Colonic mucosa (tissue), 4 donors: ENCODE measurements at regions not wholly inside any gene's neighbourhood (a gene's known extent, or its start where the extent isn't known, plus 50 kb on each side); places are given as distances from the start of the nearest gene placed in this dataset.
"Not testable (repeated sequence)": the region's sequence is repeated elsewhere in the genome, so short reads cannot be mapped to it uniquely, and the experiment has no call there.

Source experiments
- DNase-seq: peaks from one replicate; pipeline ENCODE4 v3.0.0-alpha.2; 2020
- H3K27ac ChIP-seq: fragments of 200-600 bp; one replicate; pipeline ENCODE4 v1.8.0; 2021
- H3K27me3 ChIP-seq: fragments of 200-600 bp; one replicate; pipeline ENCODE4 v1.8.0; 2021
- H3K36me3 ChIP-seq: fragments of 200-600 bp; one replicate; pipeline ENCODE4 v1.8.0; 2021
- H3K4me1 ChIP-seq: fragments of 200-600 bp; one replicate; pipeline ENCODE4 v1.8.0; 2021; ENCODE audit warnings: mild to moderate bottlenecking
- H3K4me3 ChIP-seq: fragments of 200-600 bp; one replicate; pipeline ENCODE4 v1.8.0; 2021
- H3K9ac ChIP-seq, 2 donors: one replicate each; pipeline ENCODE4 v1.7.0; 2013; ENCODE audit warnings: control low read depth in 2 of 2, low read depth in 2 of 2, low read length in 2 of 2
- H3K9me3 ChIP-seq: fragments of 200-600 bp; one replicate; pipeline ENCODE4 v1.8.0; 2021
- intact Hi-C: fragments of 100-400 bp; cut with DNase I; formaldehyde crosslinking; loops from one replicate; pipeline ENCODE4 v1.14.1; 2022
- TF ChIP-seq, protein P1 (sequence below): fragments of 200-600 bp; IDR thresholded peaks from one replicate; pipeline ENCODE4 v1.8.0; 2022; ENCODE audit warnings: antibody characterized with exemption, mild to moderate bottlenecking
- donor health status: healthy.
- donor health status: DM: no; HTN: no; CAD: no.
- donor health status: DM: no; HTN: no; CAD: no.

GRCh38 chr2:179385756-179386155 lies 121.1 kb upstream of the SESTD1 start:
- H3K4me1 ChIP-seq, H3K9ac ChIP-seq, H3K9me3 ChIP-seq, H3K36me3 ChIP-seq, DNase-seq, H3K27me3 ChIP-seq, intact Hi-C loops, H3K27ac ChIP-seq, H3K4me3 ChIP-seq: not testable (repeated sequence)

DNA sequence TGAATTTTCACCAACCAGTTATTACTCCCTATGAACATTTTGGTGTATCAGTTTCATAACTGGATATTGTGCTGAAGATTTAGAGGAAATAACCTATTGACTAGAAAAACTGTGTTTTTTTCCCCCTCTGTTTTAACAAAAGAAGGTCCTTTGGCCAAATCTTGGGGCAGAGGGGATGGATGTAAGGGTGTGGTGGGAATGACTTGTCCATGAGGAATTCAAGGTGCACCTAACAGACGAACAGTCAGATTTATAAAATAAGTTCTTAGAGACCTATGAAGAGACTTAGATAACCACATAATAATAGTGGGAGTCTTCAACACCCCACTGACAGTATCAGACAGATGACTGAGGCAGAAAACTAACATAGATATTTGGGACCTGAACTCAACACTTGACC lies 119.3 kb upstream of the SESTD1 start:
- H3K27me3 ChIP-seq = no peaks in the 10 kb centered on the region
- H3K9me3 ChIP-seq = no peaks in the 10 kb centered on the region
- no peak overlapping the region for H3K27ac ChIP-seq
- no peaks in the 10 kb centered on the region for H3K4me1 ChIP-seq
- TF ChIP-seq, protein P1, sequence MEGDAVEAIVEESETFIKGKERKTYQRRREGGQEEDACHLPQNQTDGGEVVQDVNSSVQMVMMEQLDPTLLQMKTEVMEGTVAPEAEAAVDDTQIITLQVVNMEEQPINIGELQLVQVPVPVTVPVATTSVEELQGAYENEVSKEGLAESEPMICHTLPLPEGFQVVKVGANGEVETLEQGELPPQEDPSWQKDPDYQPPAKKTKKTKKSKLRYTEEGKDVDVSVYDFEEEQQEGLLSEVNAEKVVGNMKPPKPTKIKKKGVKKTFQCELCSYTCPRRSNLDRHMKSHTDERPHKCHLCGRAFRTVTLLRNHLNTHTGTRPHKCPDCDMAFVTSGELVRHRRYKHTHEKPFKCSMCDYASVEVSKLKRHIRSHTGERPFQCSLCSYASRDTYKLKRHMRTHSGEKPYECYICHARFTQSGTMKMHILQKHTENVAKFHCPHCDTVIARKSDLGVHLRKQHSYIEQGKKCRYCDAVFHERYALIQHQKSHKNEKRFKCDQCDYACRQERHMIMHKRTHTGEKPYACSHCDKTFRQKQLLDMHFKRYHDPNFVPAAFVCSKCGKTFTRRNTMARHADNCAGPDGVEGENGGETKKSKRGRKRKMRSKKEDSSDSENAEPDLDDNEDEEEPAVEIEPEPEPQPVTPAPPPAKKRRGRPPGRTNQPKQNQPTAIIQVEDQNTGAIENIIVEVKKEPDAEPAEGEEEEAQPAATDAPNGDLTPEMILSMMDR = no peak
- DNase-seq = no peak
- H3K9ac ChIP-seq = no peak overlapping the region
- intact Hi-C loops = no loop called here
- no peaks in the 10 kb centered on the region for H3K36me3 ChIP-seq
- H3K4me3 ChIP-seq = no peak overlapping the region

DNA sequence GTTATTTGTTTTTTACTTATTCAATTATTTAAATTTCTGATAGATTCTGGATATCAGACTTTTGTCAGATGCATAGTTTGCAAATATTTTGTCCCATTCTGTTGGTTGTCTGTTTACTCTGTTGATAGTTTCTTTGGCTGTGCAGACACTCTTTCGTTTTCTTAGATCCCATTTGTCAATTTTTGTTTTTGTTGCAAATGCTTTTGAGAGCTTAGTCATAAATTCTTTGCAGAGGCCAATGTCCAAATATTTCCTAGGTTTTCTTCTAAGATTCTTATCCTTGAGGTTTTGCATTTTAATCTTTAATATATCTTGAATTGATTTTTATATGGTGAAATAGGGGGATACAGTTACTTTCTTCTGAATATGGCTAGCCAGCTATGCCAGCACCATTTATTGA lies 112.7 kb upstream of the SESTD1 start:
- H3K36me3 ChIP-seq = no peaks in the 10 kb centered on the region
- DNase-seq = no peak
- H3K9ac ChIP-seq = no peak overlapping the region
- no peaks in the 10 kb centered on the region for H3K27me3 ChIP-seq
- TF ChIP-seq, protein P1 = no peak
- intact Hi-C loops = no loop called here
- no peak overlapping the region for H3K27ac ChIP-seq
- no peaks in the 10 kb centered on the region for H3K9me3 ChIP-seq
- no peaks in the 10 kb centered on the region for H3K4me1 ChIP-seq
- no peak overlapping the region for H3K4me3 ChIP-seq

GRCh38 chr2:179376881-179377280 lies 112.2 kb upstream of the SESTD1 start:
- Histone ChIP-seq H3K9ac (no peak overlapping the region), H3K9me3 (no peaks in the 10 kb centered on the region), H3K36me3 (no peaks in the 10 kb centered on the region), H3K27me3 (no peaks in the 10 kb centered on the region), H3K4me1 (no peaks in the 10 kb centered on the region), H3K4me3 (no peak overlapping the region), H3K27ac (no peak overlapping the region)
- intact Hi-C loops = no loop called here
- DNase-seq = no peak
- TF ChIP-seq, protein P1 = no peak

- H3K27me3 ChIP-seq = no peaks in the 10 kb centered on the region
- H3K9ac ChIP-seq = no peak overlapping the region
- intact Hi-C loops = no loop called here
- no peaks in the 10 kb centered on the region for H3K36me3 ChIP-seq
- no peaks in the 10 kb centered on the region for H3K9me3 ChIP-seq
- no peak for DNase-seq
- TF ChIP-seq, protein P1 = no peak
- no peak overlapping the region for H3K27ac ChIP-seq
- no peaks in the 10 kb centered on the region for H3K4me1 ChIP-seq
- H3K4me3 ChIP-seq = no peak overlapping the region
Observed at GRCh38 chr2:179373816-179374215, 109.2 kb upstream of the SESTD1 start.

- H3K4me1 ChIP-seq, H3K36me3 ChIP-seq, H3K4me3 ChIP-seq, H3K27ac ChIP-seq, DNase-seq, H3K27me3 ChIP-seq, H3K9ac ChIP-seq, H3K9me3 ChIP-seq, intact Hi-C loops: not testable (repeated sequence)
Observed at GRCh38 chr2:179365561-179365960, 100.9 kb upstream of the SESTD1 start.

GRCh38 chr2:179355881-179356280 lies 91.2 kb upstream of the SESTD1 start:
- Histone ChIP-seq H3K36me3 (no peaks in the 10 kb centered on the region), H3K4me3 (no peak overlapping the region), H3K9me3 (no peaks in the 10 kb centered on the region), H3K9ac (no peak overlapping the region), H3K4me1 (no peaks in the 10 kb centered on the region), H3K27me3 (no peaks in the 10 kb centered on the region), H3K27ac (no peak overlapping the region)
- TF ChIP-seq, protein P1 = no peak
- intact Hi-C loops = no loop called here
- no peak for DNase-seq
